ENCODE measurements at regions not wholly inside any gene's neighbourhood (a gene's known extent, or its start where the extent isn't known, plus 50 kb on each side); places are given as distances from the start of the nearest gene placed in this dataset.

DNA sequence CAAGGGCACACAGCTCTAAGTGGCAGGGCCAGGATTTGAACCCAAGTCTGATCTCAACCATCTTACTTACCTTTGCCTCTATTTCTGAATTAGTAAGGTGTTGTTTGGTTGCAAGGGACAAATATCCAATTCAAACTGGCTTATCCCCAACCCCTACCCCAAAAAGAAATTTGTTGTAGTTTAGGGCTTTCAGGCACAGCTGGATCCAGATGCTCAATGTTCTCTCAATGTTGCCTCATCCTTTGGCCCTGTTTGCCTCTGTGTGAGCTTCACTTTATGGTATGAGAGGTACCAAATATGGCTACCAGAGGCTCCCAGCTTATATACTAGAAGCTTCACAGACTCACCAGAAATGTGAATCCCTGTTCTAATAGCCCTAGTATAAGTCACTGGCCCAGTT, 499.9 kb downstream of the SHQ1 start:
- TF ChIP-seq POLR2AphosphoS5 (IDR thresholded peaks at IDR 0.05) (no peak), POLR2A (IDR thresholded peaks at IDR 0.05) (no peak)
- TF ChIP-seq, protein P1, sequence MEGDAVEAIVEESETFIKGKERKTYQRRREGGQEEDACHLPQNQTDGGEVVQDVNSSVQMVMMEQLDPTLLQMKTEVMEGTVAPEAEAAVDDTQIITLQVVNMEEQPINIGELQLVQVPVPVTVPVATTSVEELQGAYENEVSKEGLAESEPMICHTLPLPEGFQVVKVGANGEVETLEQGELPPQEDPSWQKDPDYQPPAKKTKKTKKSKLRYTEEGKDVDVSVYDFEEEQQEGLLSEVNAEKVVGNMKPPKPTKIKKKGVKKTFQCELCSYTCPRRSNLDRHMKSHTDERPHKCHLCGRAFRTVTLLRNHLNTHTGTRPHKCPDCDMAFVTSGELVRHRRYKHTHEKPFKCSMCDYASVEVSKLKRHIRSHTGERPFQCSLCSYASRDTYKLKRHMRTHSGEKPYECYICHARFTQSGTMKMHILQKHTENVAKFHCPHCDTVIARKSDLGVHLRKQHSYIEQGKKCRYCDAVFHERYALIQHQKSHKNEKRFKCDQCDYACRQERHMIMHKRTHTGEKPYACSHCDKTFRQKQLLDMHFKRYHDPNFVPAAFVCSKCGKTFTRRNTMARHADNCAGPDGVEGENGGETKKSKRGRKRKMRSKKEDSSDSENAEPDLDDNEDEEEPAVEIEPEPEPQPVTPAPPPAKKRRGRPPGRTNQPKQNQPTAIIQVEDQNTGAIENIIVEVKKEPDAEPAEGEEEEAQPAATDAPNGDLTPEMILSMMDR (IDR thresholded peaks at IDR 0.05), result no peak

Data from transverse colon (tissue), 4 donors.